Smooth muscle cell (in vitro differentiated cells): ENCODE measurements at regions not wholly inside any gene's neighbourhood (a gene's known extent, or its start where the extent isn't known, plus 50 kb on each side); places are given as distances from the start of the nearest gene placed in this dataset.

ENCODE experiments used
- DNase-seq: peaks from one replicate; lab custom pipeline; 2025; ENCODE audit not compliant: unreplicated experiment; lab: John Stamatoyannopoulos, UW
- H2AFZ ChIP-seq: fragments of 200-600 bp; sonication (generic); 2 replicates; pipeline ENCODE4 v1.6.0; 2016; ENCODE audit warnings: antibody characterized with exemption, low read depth, mild to moderate bottlenecking
- H3F3A ChIP-seq: fragments of 200-600 bp; sonication (generic); 2 replicates; pipeline ENCODE4 v1.6.0; 2017; ENCODE audit warnings: antibody characterized with exemption, low read depth
- H3K27ac ChIP-seq: fragments of 200-600 bp; sonication (generic); 2 replicates; pipeline ENCODE4 v1.5.1; 2016; ENCODE audit warnings: low read depth, mild to moderate bottlenecking
- H3K27me3 ChIP-seq: fragments of 200-600 bp; sonication (generic); 2 replicates; pipeline ENCODE4 v1.6.1; 2016; ENCODE audit warnings: low read depth, mild to moderate bottlenecking
- H3K36me3 ChIP-seq: fragments of 200-600 bp; sonication (generic); 2 replicates; pipeline ENCODE4 v1.5.1; 2016; ENCODE audit warnings: low read depth
- H3K4me1 ChIP-seq: fragments of 200-600 bp; sonication (generic); 2 replicates; pipeline ENCODE4 v1.5.1; 2016; ENCODE audit warnings: low read depth
- H3K4me2 ChIP-seq: fragments of 200-600 bp; sonication (generic); 2 replicates; pipeline ENCODE4 v1.6.0; 2016; ENCODE audit warnings: mild to moderate bottlenecking
- H3K4me3 ChIP-seq: fragments of 200-600 bp; sonication (generic); 2 replicates; pipeline ENCODE4 v1.5.1; 2016; ENCODE audit warnings: mild to moderate bottlenecking
- H3K79me2 ChIP-seq: fragments of 200-600 bp; sonication (generic); 2 replicates; pipeline ENCODE4 v1.6.0; 2016; ENCODE audit warnings: low read depth, mild to moderate bottlenecking
- H3K9ac ChIP-seq: fragments of 200-600 bp; sonication (generic); 2 replicates; pipeline ENCODE4 v1.6.0; 2016; ENCODE audit warnings: low read depth
- H3K9me3 ChIP-seq: fragments of 200-600 bp; sonication (generic); replicated peaks from 2 replicates; pipeline ENCODE4 v1.5.1; 2016; ENCODE audit warnings: low read depth
- H4K20me1 ChIP-seq: fragments of 200-600 bp; sonication (generic); 2 replicates; pipeline ENCODE4 v1.6.0; 2016; ENCODE audit warnings: low read depth
- WGBS: methylation state at CpG from one replicate; pipeline ENCODE4 v1.1.7; 2016; ENCODE audit warnings: low lambda C conversion rate; 5-methylcytosine and 5-hydroxymethylcytosine counted together
- TF ChIP-seq, protein P1 (sequence below): fragments of 200-600 bp; sonication (generic); IDR thresholded peaks from 2 replicates; pipeline ENCODE4 v1.5.1; 2017; ENCODE audit warnings: borderline replicate concordance, mild to moderate bottlenecking, antibody characterized with exemption; ENCODE audit not compliant: insufficient read depth, poor library complexity, severe bottlenecking

GRCh38 chr12:116629480-116629879 lies 70.3 kb downstream of the MAP1LC3B2 start:
- no peak overlapping the region for H2AFZ ChIP-seq
- H4K20me1 ChIP-seq: no peaks in the 10 kb centered on the region
- H3K4me2 ChIP-seq: no peak overlapping the region
- no peaks in the 10 kb centered on the region for H3K4me1 ChIP-seq
- H3K27ac ChIP-seq: no peak overlapping the region
- DNase-seq: no peak
- H3K9ac ChIP-seq: no peak overlapping the region
- WGBS: 93% methylated on average over 10 of the region's 10 CpGs
- H3K9me3 ChIP-seq: no peaks in the 10 kb centered on the region
- H3K36me3 ChIP-seq: no peaks in the 10 kb centered on the region
- no peaks in the 10 kb centered on the region for H3K27me3 ChIP-seq
- no peak overlapping the region for H3K4me3 ChIP-seq
- no peaks in the 10 kb centered on the region for H3K79me2 ChIP-seq
- no peaks in the 10 kb centered on the region for H3F3A ChIP-seq
- TF ChIP-seq, protein P1, sequence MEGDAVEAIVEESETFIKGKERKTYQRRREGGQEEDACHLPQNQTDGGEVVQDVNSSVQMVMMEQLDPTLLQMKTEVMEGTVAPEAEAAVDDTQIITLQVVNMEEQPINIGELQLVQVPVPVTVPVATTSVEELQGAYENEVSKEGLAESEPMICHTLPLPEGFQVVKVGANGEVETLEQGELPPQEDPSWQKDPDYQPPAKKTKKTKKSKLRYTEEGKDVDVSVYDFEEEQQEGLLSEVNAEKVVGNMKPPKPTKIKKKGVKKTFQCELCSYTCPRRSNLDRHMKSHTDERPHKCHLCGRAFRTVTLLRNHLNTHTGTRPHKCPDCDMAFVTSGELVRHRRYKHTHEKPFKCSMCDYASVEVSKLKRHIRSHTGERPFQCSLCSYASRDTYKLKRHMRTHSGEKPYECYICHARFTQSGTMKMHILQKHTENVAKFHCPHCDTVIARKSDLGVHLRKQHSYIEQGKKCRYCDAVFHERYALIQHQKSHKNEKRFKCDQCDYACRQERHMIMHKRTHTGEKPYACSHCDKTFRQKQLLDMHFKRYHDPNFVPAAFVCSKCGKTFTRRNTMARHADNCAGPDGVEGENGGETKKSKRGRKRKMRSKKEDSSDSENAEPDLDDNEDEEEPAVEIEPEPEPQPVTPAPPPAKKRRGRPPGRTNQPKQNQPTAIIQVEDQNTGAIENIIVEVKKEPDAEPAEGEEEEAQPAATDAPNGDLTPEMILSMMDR: no peak

GRCh38 chr12:116628989-116629388 lies 69.8 kb downstream of the MAP1LC3B2 start:
- TF ChIP-seq, protein P1: no peak
- H2AFZ ChIP-seq: no peak overlapping the region
- no peaks in the 10 kb centered on the region for H3K27me3 ChIP-seq
- H3K36me3 ChIP-seq: no peaks in the 10 kb centered on the region
- H3K4me2 ChIP-seq: no peak overlapping the region
- 89% methylated on average over 1 of the region's 1 CpG for WGBS
- no peaks in the 10 kb centered on the region for H3F3A ChIP-seq
- no peaks in the 10 kb centered on the region for H3K79me2 ChIP-seq
- DNase-seq: no peak
- no peak overlapping the region for H3K4me3 ChIP-seq
- H3K9ac ChIP-seq: no peak overlapping the region
- H4K20me1 ChIP-seq: no peaks in the 10 kb centered on the region
- no peaks in the 10 kb centered on the region for H3K9me3 ChIP-seq
- no peak overlapping the region for H3K27ac ChIP-seq
- no peaks in the 10 kb centered on the region for H3K4me1 ChIP-seq

DNA sequence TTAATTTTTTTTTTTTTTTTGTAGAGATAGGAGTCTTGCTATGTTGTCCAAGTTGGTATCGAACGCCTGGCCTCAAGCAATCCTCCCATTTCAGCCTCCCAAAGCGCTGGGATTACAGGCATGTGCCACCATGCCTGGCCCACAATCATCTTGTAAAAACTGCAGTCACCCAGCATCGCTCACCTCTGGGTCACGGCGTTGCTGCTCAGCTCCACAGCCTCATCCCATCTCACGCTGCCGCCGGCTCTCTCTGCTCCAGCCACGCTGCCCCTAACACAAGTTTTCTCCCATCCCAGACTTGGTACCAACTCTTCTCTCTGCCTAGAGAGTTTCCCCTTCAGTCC lies 69.2 kb downstream of the MAP1LC3B2 start:
- H3K9me3 ChIP-seq: no peaks in the 10 kb centered on the region
- WGBS: 97% methylated on average over 10 of the region's 10 CpGs
- H2AFZ ChIP-seq: no peak overlapping the region
- no peak overlapping the region for H3K27ac ChIP-seq
- H3K4me2 ChIP-seq: no peak overlapping the region
- H3F3A ChIP-seq: no peaks in the 10 kb centered on the region
- no peak overlapping the region for H3K9ac ChIP-seq
- TF ChIP-seq, protein P1: no peak
- H3K27me3 ChIP-seq: no peaks in the 10 kb centered on the region
- H3K4me3 ChIP-seq: no peak overlapping the region
- DNase-seq: no peak
- no peaks in the 10 kb centered on the region for H4K20me1 ChIP-seq
- no peaks in the 10 kb centered on the region for H3K4me1 ChIP-seq
- no peaks in the 10 kb centered on the region for H3K79me2 ChIP-seq
- no peaks in the 10 kb centered on the region for H3K36me3 ChIP-seq
